C4-2B (cell line): ENCODE measurements at regions not wholly inside any gene's neighbourhood (a gene's known extent, or its start where the extent isn't known, plus 50 kb on each side); places are given as distances from the start of the nearest gene placed in this dataset.

Source experiments
- ZFX ChIP-seq: fragments of 450-650 bp; IDR thresholded peaks from 2 replicates; pipeline ENCODE4 v1.6.1; 2017
- TF ChIP-seq, protein P1 (sequence below): fragments of 450-650 bp; conservative IDR thresholded peaks from 2 replicates; pipeline ENCODE4 v1.5.1; 2017; ENCODE audit warnings: mild to moderate bottlenecking

DNA sequence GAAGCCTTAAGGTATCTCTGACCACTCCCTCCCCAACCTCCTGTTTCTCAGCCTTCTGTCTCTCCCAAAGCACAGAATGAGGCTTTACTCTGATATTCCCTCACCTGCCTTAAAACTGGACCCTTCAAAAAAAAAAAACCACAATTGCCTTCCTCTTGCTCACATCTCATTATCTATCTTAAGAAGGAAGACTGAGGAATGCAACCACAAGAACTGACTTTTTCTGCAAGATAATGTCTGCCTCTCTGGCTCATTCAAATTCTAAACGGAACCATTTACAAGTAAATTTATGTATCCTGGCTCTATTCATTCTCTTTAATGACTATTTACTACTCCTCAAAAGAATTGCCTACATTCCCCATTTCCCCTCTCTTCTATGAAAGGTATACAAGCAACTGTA lies 545.5 kb upstream of the HTR2C start:
- TF ChIP-seq, protein P1, sequence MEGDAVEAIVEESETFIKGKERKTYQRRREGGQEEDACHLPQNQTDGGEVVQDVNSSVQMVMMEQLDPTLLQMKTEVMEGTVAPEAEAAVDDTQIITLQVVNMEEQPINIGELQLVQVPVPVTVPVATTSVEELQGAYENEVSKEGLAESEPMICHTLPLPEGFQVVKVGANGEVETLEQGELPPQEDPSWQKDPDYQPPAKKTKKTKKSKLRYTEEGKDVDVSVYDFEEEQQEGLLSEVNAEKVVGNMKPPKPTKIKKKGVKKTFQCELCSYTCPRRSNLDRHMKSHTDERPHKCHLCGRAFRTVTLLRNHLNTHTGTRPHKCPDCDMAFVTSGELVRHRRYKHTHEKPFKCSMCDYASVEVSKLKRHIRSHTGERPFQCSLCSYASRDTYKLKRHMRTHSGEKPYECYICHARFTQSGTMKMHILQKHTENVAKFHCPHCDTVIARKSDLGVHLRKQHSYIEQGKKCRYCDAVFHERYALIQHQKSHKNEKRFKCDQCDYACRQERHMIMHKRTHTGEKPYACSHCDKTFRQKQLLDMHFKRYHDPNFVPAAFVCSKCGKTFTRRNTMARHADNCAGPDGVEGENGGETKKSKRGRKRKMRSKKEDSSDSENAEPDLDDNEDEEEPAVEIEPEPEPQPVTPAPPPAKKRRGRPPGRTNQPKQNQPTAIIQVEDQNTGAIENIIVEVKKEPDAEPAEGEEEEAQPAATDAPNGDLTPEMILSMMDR, result no peak
- TF ChIP-seq ZFX, result no peak
